SU-DHL-6 (cell line): ENCODE measurements at regions not wholly inside any gene's neighbourhood (a gene's known extent, or its start where the extent isn't known, plus 50 kb on each side); places are given as distances from the start of the nearest gene placed in this dataset.

Experiments
- H2AFZ ChIP-seq: fragments of 200-600 bp; sonication (generic); 2 replicates; pipeline ENCODE4 v1.6.1; 2014; ENCODE audit warnings: low read depth, mild to moderate bottlenecking, moderate library complexity, mixed read lengths, antibody characterized with exemption, low read length; ENCODE audit not compliant: severe bottlenecking
- H3F3A ChIP-seq: fragments of 200-600 bp; shearing (Covaris generic); 2 replicates; pipeline ENCODE4 v1.6.0; 2016; ENCODE audit warnings: antibody characterized with exemption, mild to moderate bottlenecking; ENCODE audit not compliant: insufficient read depth
- H3K27ac ChIP-seq: fragments of 200-600 bp; sonication (generic); 2 replicates; pipeline ENCODE4 v1.5.1; 2016; ENCODE audit warnings: low read depth, mild to moderate bottlenecking, low read length, moderate library complexity, mixed read lengths
- H3K27me3 ChIP-seq: fragments of 200-600 bp; sonication (generic), shearing (Covaris generic); 2 replicates; pipeline ENCODE4 v1.6.0; 2014; ENCODE audit warnings: mild to moderate bottlenecking, low read length
- H3K36me3 ChIP-seq: fragments of 200-600 bp; sonication (generic); 2 replicates; pipeline ENCODE4 v1.6.1; 2014; ENCODE audit warnings: mild to moderate bottlenecking, low read length, mixed read lengths
- H3K4me2 ChIP-seq: fragments of 300-600, 200-600 bp; shearing (Covaris generic), sonication (generic); 2 replicates; pipeline ENCODE4 v1.6.0; 2014; ENCODE audit warnings: low read length, low read depth, mild to moderate bottlenecking; ENCODE audit not compliant: poor library complexity, severe bottlenecking
- H3K4me3 ChIP-seq: fragments of 200-600 bp; sonication (generic); 2 replicates; pipeline ENCODE4 v1.5.1; 2014; ENCODE audit warnings: antibody characterized with exemption, low read length, mild to moderate bottlenecking, mixed read lengths; ENCODE audit not compliant: insufficient read depth, poor library complexity, severe bottlenecking
- H3K79me2 ChIP-seq: fragments of 200-600 bp; sonication (generic); 2 replicates; pipeline ENCODE4 v1.6.1; 2014; ENCODE audit warnings: mild to moderate bottlenecking, low read length, moderate library complexity; ENCODE audit not compliant: insufficient read depth
- H3K9ac ChIP-seq: fragments of 200-600 bp; sonication (generic); 2 replicates; pipeline ENCODE4 v1.7.0; 2014; ENCODE audit warnings: mild to moderate bottlenecking, low read length
- H3K9me2 ChIP-seq: fragments of 200-600 bp; sonication (generic); replicated peaks from 2 replicates; pipeline ENCODE4 v1.6.1; 2014; ENCODE audit warnings: low read length; ENCODE audit not compliant: insufficient read depth
- H3K9me3 ChIP-seq: fragments of 200-600 bp; sonication (generic); 2 replicates; pipeline ENCODE4 v1.6.1; 2014; ENCODE audit warnings: low read length, mixed read lengths; ENCODE audit not compliant: insufficient read depth
- H4K20me1 ChIP-seq: fragments of 200-600 bp; sonication (generic); 2 replicates; pipeline ENCODE4 v1.6.1; 2014; ENCODE audit warnings: low read depth, mild to moderate bottlenecking, antibody characterized with exemption, low read length, moderate library complexity, mixed read lengths
- EZH2phosphoT487 ChIP-seq: fragments of 200-600 bp; sonication (generic), shearing (Covaris generic); conservative IDR thresholded peaks from 2 replicates; pipeline ENCODE4 v1.6.1; 2018; ENCODE audit warnings: mild to moderate bottlenecking, antibody characterized with exemption, low read length, moderate library complexity, mixed read lengths
- TF ChIP-seq, protein P1 (sequence below): fragments of 200-600 bp; sonication (generic); IDR thresholded peaks from one replicate; pipeline ENCODE4 v1.5.1; 2017; ENCODE audit warnings: antibody characterized with exemption, mild to moderate bottlenecking, low read length, moderate library complexity; ENCODE audit not compliant: insufficient read depth, poor library complexity, severe bottlenecking

DNA sequence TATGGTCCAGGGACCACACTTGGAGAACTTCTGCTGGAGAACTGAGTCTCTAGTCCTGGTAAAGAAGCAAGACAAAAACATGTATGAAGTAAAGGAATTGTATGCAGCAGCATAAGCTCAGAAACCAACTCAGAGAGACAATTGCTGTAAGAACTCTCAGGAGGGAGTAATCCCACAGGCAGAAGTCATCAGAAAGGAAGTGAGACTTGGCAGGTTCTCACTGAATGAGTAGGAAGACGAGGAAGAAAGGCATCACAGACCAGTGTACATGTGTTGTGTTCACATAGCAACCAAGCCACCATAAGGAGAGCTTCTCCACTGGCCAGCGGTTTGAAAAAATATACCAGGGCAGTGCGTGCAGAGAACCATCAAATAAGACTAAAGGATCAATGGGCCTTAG, 57.9 kb upstream of the FST start:
- Histone ChIP-seq H3K4me2 (no peak overlapping the region), H3K27me3 (no peaks in the 10 kb centered on the region), H3F3A (no peaks in the 10 kb centered on the region), H3K36me3 (no peaks in the 10 kb centered on the region), H3K4me3 (no peak overlapping the region), H3K9me3 (no peaks in the 10 kb centered on the region), H2AFZ (no peak overlapping the region), H3K9ac (no peak overlapping the region), H3K27ac (no peak overlapping the region), H4K20me1 (no peaks in the 10 kb centered on the region), H3K79me2 (no peaks in the 10 kb centered on the region), H3K9me2 (no peaks in the 10 kb centered on the region)
- TF ChIP-seq, protein P1, sequence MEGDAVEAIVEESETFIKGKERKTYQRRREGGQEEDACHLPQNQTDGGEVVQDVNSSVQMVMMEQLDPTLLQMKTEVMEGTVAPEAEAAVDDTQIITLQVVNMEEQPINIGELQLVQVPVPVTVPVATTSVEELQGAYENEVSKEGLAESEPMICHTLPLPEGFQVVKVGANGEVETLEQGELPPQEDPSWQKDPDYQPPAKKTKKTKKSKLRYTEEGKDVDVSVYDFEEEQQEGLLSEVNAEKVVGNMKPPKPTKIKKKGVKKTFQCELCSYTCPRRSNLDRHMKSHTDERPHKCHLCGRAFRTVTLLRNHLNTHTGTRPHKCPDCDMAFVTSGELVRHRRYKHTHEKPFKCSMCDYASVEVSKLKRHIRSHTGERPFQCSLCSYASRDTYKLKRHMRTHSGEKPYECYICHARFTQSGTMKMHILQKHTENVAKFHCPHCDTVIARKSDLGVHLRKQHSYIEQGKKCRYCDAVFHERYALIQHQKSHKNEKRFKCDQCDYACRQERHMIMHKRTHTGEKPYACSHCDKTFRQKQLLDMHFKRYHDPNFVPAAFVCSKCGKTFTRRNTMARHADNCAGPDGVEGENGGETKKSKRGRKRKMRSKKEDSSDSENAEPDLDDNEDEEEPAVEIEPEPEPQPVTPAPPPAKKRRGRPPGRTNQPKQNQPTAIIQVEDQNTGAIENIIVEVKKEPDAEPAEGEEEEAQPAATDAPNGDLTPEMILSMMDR: no peak
- no peak for TF ChIP-seq EZH2phosphoT487

DNA sequence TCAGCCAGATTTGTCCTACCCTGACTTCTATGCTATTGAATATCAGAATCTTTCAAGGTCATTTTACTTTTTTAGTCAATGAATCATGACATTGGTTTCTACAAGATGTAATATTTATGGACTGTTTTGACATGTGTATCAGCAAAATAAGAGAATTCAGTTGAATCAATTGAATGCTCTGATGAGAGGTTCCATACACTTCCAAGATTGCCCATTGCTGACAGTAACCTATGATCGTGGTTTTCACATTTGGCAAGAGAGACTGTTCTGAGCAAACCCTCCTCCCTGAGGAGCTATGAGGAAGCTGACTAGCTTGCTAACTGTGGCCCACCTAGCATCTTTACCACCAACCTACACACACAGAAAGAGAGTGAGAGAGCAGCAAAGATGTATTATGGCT, 56.7 kb upstream of the FST start:
- Histone ChIP-seq H3K9me2 (no peaks in the 10 kb centered on the region), H3K27me3 (no peaks in the 10 kb centered on the region), H2AFZ (no peak overlapping the region), H3K9ac (no peak overlapping the region), H3K4me2 (no peak overlapping the region), H3K4me3 (no peak overlapping the region), H3K36me3 (no peaks in the 10 kb centered on the region), H4K20me1 (no peaks in the 10 kb centered on the region), H3K27ac (no peak overlapping the region), H3F3A (no peaks in the 10 kb centered on the region), H3K79me2 (no peaks in the 10 kb centered on the region), H3K9me3 (no peaks in the 10 kb centered on the region)
- no peak for TF ChIP-seq EZH2phosphoT487
- TF ChIP-seq, protein P1: no peak

DNA sequence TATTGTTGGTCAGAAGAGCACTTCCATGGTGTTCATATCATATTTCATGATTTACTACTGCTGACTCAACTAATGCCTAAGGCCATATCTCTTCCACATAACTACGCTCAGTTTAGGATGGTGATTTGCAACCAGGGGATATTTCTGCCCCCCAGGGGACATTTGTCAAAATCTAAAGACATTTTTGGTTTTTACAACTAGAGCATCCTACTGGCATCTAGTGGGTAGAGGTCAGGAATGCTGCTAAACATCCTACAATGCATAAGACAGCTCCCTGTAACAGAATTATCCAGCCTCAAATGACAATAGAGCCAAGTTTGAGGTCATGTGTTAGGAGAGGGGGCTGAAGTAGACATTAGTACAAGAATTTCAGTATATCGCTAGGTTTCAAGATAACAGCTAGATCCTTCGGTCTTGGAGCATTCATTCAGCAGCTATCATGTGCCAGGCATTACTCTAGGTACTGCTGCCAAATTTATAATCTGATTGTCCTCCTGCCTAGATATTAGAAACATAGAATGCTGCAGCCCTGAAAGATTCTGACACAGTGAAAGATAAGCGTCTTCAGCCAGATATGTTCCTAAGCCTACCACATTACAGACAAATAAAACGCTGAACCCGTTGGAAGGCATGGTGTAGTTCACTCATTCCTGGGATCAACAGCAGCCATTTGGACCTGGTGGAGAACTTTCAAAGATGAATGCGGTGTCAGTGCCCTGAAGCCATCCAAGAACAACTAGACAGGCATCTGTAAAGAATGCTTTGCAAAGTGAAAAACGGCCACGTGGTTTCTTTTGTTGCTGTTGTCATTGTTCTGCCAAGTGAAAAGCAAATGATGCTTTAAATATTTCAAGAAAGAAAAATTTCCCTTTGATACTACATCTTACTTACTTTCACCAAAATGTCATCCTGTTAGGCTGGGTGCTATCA, 55.5 kb upstream of the FST start:
- Histone ChIP-seq H4K20me1 (no peaks in the 10 kb centered on the region), H3K27ac (no peak overlapping the region), H3K9ac (no peak overlapping the region), H3K9me3 (no peaks in the 10 kb centered on the region), H2AFZ (no peak overlapping the region), H3K9me2 (no peaks in the 10 kb centered on the region), H3K79me2 (no peaks in the 10 kb centered on the region), H3K4me3 (no peak overlapping the region), H3K27me3 (no peaks in the 10 kb centered on the region), H3K36me3 (no peaks in the 10 kb centered on the region), H3F3A (no peaks in the 10 kb centered on the region), H3K4me2 (no peak overlapping the region)
- TF ChIP-seq EZH2phosphoT487: no peak
- TF ChIP-seq, protein P1: no peak
